ENCODE measurements at regions not wholly inside any gene's neighbourhood (a gene's known extent, or its start where the extent isn't known, plus 50 kb on each side); places are given as distances from the start of the nearest gene placed in this dataset.

- no peaks in the 10 kb centered on the region for H3K79me2 ChIP-seq (ENCODE audit: control insufficient read depth, low read length)
- no peak overlapping the region for H3K27ac ChIP-seq (ENCODE audit: low read depth, low read length)
- TF ChIP-seq EZH2phosphoT487 (IDR thresholded peaks at IDR 0.05; ENCODE audit: borderline replicate concordance, low read length) (no peak), CTCF (IDR thresholded peaks at IDR 0.05; ENCODE audit: low read depth, low read length, poor library complexity, severe bottlenecking) (no peak)
- no peaks in the 10 kb centered on the region for H4K20me1 ChIP-seq (ENCODE audit: control insufficient read depth, insufficient read depth, low read depth, low read length)
- H3K9me2 ChIP-seq (replicated peaks; ENCODE audit: control insufficient read depth, low read length) = no peaks in the 10 kb centered on the region
- no peak overlapping the region for H3K4me2 ChIP-seq (ENCODE audit: low read length)
- H3K4me3 ChIP-seq (ENCODE audit: low read length) = no peak overlapping the region
- H3K9me3 ChIP-seq (ENCODE audit: control insufficient read depth, insufficient read depth, low read length) = no peaks in the 10 kb centered on the region
- H3F3A ChIP-seq (ENCODE audit: control insufficient read depth, insufficient read depth) = no peaks in the 10 kb centered on the region
- no peaks in the 10 kb centered on the region for H3K4me1 ChIP-seq (ENCODE audit: control insufficient read depth, low read length)
- H3K36me3 ChIP-seq (ENCODE audit: control insufficient read depth, low read length) = no peaks in the 10 kb centered on the region
- H3K27me3 ChIP-seq (ENCODE audit: control insufficient read depth, low read length) = no peaks in the 10 kb centered on the region
Observed at GRCh38 chr20:47952023-47952564, 166.8 kb upstream of the SULF2 start.

DNA sequence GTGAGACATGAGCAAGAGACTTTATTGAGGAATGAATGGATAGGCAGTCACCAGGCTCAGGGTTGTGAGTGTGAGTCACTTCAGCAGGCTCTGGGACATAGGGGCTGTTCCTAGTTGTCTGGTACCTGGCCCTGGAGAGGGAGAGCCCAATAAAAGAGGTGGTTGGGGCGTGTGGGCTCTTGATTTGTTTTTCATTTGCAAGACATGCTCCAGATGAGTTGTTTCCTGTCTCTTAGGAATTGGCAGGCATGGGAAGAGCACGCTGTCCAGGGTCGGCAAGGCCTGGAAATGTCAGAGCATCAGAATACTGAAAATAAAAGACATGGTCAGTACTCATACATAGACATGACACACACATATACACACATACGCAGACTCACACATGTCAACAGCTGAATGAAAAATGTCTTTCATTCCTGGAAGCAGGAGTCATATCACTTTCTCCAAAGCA, 166.3 kb upstream of the SULF2 start:
- H3K79me2 ChIP-seq (ENCODE audit: control insufficient read depth, low read length) = no peaks in the 10 kb centered on the region
- H3K4me2 ChIP-seq (ENCODE audit: low read length) = no peak overlapping the region
- no peaks in the 10 kb centered on the region for H3F3A ChIP-seq (ENCODE audit: control insufficient read depth, insufficient read depth)
- no peak overlapping the region for H3K4me3 ChIP-seq (ENCODE audit: low read length)
- no peaks in the 10 kb centered on the region for H3K36me3 ChIP-seq (ENCODE audit: control insufficient read depth, low read length)
- H3K9me2 ChIP-seq (replicated peaks; ENCODE audit: control insufficient read depth, low read length) = no peaks in the 10 kb centered on the region
- H3K9me3 ChIP-seq (ENCODE audit: control insufficient read depth, insufficient read depth, low read length) = no peaks in the 10 kb centered on the region
- TF ChIP-seq EZH2phosphoT487 (IDR thresholded peaks at IDR 0.05; ENCODE audit: borderline replicate concordance, low read length) = no peak
- no peak for TF ChIP-seq CTCF (IDR thresholded peaks at IDR 0.05; ENCODE audit: low read depth, low read length, poor library complexity, severe bottlenecking)
- no peak overlapping the region for H3K27ac ChIP-seq (ENCODE audit: low read depth, low read length)
- no peaks in the 10 kb centered on the region for H4K20me1 ChIP-seq (ENCODE audit: control insufficient read depth, insufficient read depth, low read depth, low read length)
- H3K4me1 ChIP-seq (ENCODE audit: control insufficient read depth, low read length) = no peaks in the 10 kb centered on the region
- H3K27me3 ChIP-seq (ENCODE audit: control insufficient read depth, low read length) = no peaks in the 10 kb centered on the region

DNA sequence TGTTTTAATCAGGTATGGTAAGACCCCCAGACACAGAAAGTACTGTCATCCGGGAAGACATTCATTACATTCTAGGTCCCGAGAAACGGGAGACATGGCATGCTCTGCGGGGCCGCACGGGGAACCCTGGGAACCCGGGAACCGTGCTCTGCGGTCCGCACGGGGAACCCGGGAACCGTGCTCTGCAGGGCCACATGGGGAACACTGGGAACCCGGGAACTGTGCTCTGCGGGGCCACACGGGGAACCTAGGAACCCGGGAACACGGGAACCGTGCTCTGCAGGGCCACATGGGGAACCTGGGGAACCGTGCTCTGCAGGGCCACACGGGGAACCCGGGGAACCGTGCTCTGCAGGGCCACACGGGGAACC, 165.6 kb upstream of the SULF2 start:
- H3K4me1 ChIP-seq (ENCODE audit: control insufficient read depth, low read length) = no peaks in the 10 kb centered on the region
- no peak overlapping the region for H3K27ac ChIP-seq (ENCODE audit: low read depth, low read length)
- no peaks in the 10 kb centered on the region for H3K27me3 ChIP-seq (ENCODE audit: control insufficient read depth, low read length)
- TF ChIP-seq CTCF (IDR thresholded peaks at IDR 0.05; ENCODE audit: low read depth, low read length, poor library complexity, severe bottlenecking) = no peak
- TF ChIP-seq EZH2phosphoT487 (IDR thresholded peaks at IDR 0.05; ENCODE audit: borderline replicate concordance, low read length) = no peak
- H3K9me2 ChIP-seq (replicated peaks; ENCODE audit: control insufficient read depth, low read length) = no peaks in the 10 kb centered on the region
- no peak overlapping the region for H3K4me3 ChIP-seq (ENCODE audit: low read length)
- H3K4me2 ChIP-seq (ENCODE audit: low read length) = no peak overlapping the region
- H4K20me1 ChIP-seq (ENCODE audit: control insufficient read depth, insufficient read depth, low read depth, low read length) = no peaks in the 10 kb centered on the region
- H3K9me3 ChIP-seq (ENCODE audit: control insufficient read depth, insufficient read depth, low read length) = no peaks in the 10 kb centered on the region
- H3K36me3 ChIP-seq (ENCODE audit: control insufficient read depth, low read length) = no peaks in the 10 kb centered on the region
- no peaks in the 10 kb centered on the region for H3F3A ChIP-seq (ENCODE audit: control insufficient read depth, insufficient read depth)
- no peaks in the 10 kb centered on the region for H3K79me2 ChIP-seq (ENCODE audit: control insufficient read depth, low read length)
